Keratinocyte (primary cell): ENCODE measurements at regions not wholly inside any gene's neighbourhood (a gene's known extent, or its start where the extent isn't known, plus 50 kb on each side); places are given as distances from the start of the nearest gene placed in this dataset.

ENCODE experiments used
- DNase-seq: peaks from one replicate; pipeline ENCODE4 v3.0.0-alpha.2; 2011; ENCODE audit warnings: low read depth, missing footprints, low spot score
- FAIRE-seq: peaks from 2 replicates; lab custom pipeline; 2011; peaks lifted over from hg19 to GRCh38; lab: Jason Lieb, UNC
- H2AFZ ChIP-seq: 2 replicates; pipeline ENCODE4 v1.6.0; 2012; ENCODE audit warnings: low read length, control low read depth, inconsistent platforms; ENCODE audit not compliant: control insufficient read depth
- H3K27ac ChIP-seq: 2 replicates; pipeline ENCODE4 v1.5.1; 2011; ENCODE audit warnings: low read length; ENCODE audit not compliant: control insufficient read depth, insufficient read depth
- H3K27me3 ChIP-seq: 3 replicates; pipeline ENCODE4 v1.6.0; 2011; ENCODE audit warnings: low read length; ENCODE audit not compliant: control insufficient read depth, insufficient read depth; ENCODE audit errors: extremely low read depth
- H3K36me3 ChIP-seq, 2 experiments: 2 replicates in 1 of 2; 3 replicates in 1 of 2; pipeline ENCODE4 v1.5.1; 2011; ENCODE audit warnings: low read length in 2 of 2, mild to moderate bottlenecking in 1 of 2; ENCODE audit not compliant: control insufficient read depth in 2 of 2, insufficient read depth in 2 of 2; ENCODE audit errors: extremely low read depth in 1 of 2
- H3K4me1 ChIP-seq: 3 replicates; pipeline ENCODE4 v1.5.1; 2011; ENCODE audit warnings: low read length; ENCODE audit not compliant: control insufficient read depth, insufficient read depth; ENCODE audit errors: extremely low read depth
- H3K4me2 ChIP-seq: 3 replicates; pipeline ENCODE4 v1.6.0; 2011; ENCODE audit warnings: low read depth, low read length; ENCODE audit not compliant: control insufficient read depth, insufficient read depth; ENCODE audit errors: extremely low read depth
- H3K4me3 ChIP-seq, 3 experiments: fragments of 200-600 bp in 1 of 3; sonication (generic) in 1 of 3; 2 replicates in 2 of 3; 3 replicates in 1 of 3; pipeline ENCODE4 v1.5.1; 2011 to 2016; ENCODE audit warnings: low read length in 3 of 3, mild to moderate bottlenecking in 3 of 3, control low read depth in 2 of 3, inconsistent platforms in 1 of 3, low read depth in 1 of 3, mixed read lengths in 1 of 3, mixed run types in 1 of 3, moderate library complexity in 1 of 3; ENCODE audit not compliant: control insufficient read depth in 2 of 3, insufficient read depth in 2 of 3; ENCODE audit errors: extremely low read depth in 1 of 3
- H3K79me2 ChIP-seq: 2 replicates; pipeline ENCODE4 v1.6.0; 2012; ENCODE audit warnings: low read length; ENCODE audit not compliant: control insufficient read depth, insufficient read depth
- H3K9ac ChIP-seq: 3 replicates; pipeline ENCODE4 v1.6.0; 2011; ENCODE audit warnings: low read length; ENCODE audit not compliant: control insufficient read depth, insufficient read depth; ENCODE audit errors: extremely low read depth
- H3K9me1 ChIP-seq: 3 replicates; pipeline ENCODE4 v1.6.0; 2011; ENCODE audit warnings: low read length; ENCODE audit not compliant: control insufficient read depth, insufficient read depth; ENCODE audit errors: extremely low read depth
- H3K9me3 ChIP-seq: 2 replicates; pipeline ENCODE4 v1.5.1; 2012; ENCODE audit warnings: low read depth, low read length; ENCODE audit not compliant: control insufficient read depth
- H4K20me1 ChIP-seq: 3 replicates; pipeline ENCODE4 v1.6.0; 2011; ENCODE audit warnings: low read length; ENCODE audit not compliant: control insufficient read depth, insufficient read depth; ENCODE audit errors: extremely low read depth
- EZH2 ChIP-seq: IDR thresholded peaks from one replicate; pipeline ENCODE4 v1.6.1; 2012; ENCODE audit warnings: inconsistent platforms, mild to moderate bottlenecking, low read length, moderate library complexity
- dilution Hi-C: fragments of 300-500 bp; cut with MboI; formaldehyde crosslinking; loops from one replicate; pipeline ENCODE4 v1.7.0; 2020; ENCODE audit warnings: low sequenced_read_pairs; ENCODE audit not compliant: extremely low pct_ligation_motif_present
- TF ChIP-seq, protein P1 (sequence below), 3 experiments: IDR thresholded peaks in 1 of 3; conservative IDR thresholded peaks in 1 of 3; optimal IDR thresholded peaks in 1 of 3; 2 replicates in 2 of 3; 3 replicates in 1 of 3; pipeline versions ENCODE3 to v1.5.1; 2011; ENCODE audit warnings: low read length in 3 of 3, mild to moderate bottlenecking in 3 of 3, moderate library complexity in 2 of 3, control low read depth in 1 of 3, inconsistent platforms in 1 of 3; ENCODE audit not compliant: insufficient read depth in 2 of 3; ENCODE audit errors: extremely low read depth in 1 of 3

DNA sequence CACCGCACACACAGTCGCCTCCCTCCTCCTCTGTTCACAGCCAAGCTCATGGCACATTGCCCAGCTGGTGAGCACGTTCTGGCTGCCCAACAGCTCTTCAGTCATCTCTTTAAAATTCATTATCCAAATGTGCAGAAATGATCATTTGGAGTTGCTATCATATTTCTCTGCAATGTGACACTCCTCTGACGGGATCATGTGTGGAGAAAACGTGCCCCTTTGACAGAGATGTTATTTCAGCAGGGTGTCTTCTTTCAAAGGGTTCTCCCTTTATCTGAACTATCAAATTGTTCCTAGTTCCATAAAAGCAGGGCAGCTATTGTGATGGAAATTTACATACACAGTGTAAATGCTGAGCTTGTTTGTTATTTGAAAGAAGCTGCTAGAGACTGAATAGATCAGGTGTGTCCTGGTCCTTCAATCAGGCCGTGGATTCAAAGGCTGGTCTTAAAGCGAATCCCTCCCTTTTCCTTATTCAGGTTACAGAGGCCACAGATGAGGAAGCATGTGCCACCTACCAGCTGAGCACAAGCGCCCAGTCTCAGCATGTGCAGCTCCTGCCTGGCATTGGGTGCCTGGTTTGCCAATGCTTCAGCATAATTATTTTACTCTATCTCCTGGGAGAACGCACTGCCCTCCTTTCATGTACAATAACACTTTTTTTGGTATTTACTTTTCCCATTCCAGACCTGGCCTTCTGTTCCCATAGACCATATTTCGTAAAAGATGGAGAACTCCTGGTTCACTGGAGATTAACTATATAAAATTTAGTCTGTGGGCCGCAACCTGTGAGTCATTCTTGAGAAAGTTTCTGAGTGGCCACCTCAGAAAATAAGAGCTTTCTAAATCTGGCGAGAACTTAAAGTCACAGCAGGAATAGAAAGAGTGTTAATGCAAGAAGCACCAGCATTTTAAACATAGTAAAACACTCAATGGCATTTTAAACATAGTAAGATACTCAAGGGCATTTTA lies 433.7 kb downstream of the ENC1 start:
- H3K9ac ChIP-seq: no peak overlapping the region
- peak overlapping the region; percentile 54 for H3K4me2 ChIP-seq
- no peak overlapping the region for H3K27ac ChIP-seq
- H3K4me3 ChIP-seq: no peak overlapping the region
- no peaks in the 10 kb centered on the region for H4K20me1 ChIP-seq
- no peaks in the 10 kb centered on the region for H3K9me3 ChIP-seq
- H3K79me2 ChIP-seq: no peaks in the 10 kb centered on the region
- DNase-seq (no peak), FAIRE-seq (peak; percentile 94)
- H3K9me1 ChIP-seq: no peaks in the 10 kb centered on the region
- dilution Hi-C loops: no loop called here
- H3K27me3 ChIP-seq: no peaks in the 10 kb centered on the region
- no peaks in the 10 kb centered on the region for H3K36me3 ChIP-seq
- peaks cover 18% of the 10 kb centered on the region for H3K4me1 ChIP-seq
- H2AFZ ChIP-seq: no peak overlapping the region
- no peak for TF ChIP-seq EZH2
- TF ChIP-seq, protein P1, sequence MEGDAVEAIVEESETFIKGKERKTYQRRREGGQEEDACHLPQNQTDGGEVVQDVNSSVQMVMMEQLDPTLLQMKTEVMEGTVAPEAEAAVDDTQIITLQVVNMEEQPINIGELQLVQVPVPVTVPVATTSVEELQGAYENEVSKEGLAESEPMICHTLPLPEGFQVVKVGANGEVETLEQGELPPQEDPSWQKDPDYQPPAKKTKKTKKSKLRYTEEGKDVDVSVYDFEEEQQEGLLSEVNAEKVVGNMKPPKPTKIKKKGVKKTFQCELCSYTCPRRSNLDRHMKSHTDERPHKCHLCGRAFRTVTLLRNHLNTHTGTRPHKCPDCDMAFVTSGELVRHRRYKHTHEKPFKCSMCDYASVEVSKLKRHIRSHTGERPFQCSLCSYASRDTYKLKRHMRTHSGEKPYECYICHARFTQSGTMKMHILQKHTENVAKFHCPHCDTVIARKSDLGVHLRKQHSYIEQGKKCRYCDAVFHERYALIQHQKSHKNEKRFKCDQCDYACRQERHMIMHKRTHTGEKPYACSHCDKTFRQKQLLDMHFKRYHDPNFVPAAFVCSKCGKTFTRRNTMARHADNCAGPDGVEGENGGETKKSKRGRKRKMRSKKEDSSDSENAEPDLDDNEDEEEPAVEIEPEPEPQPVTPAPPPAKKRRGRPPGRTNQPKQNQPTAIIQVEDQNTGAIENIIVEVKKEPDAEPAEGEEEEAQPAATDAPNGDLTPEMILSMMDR (optimal IDR thresholded peaks at IDR 0.05 in 1 of 3, IDR thresholded peaks at IDR 0.05 in 1 of 3, conservative IDR thresholded peaks at IDR 0.05 in 1 of 3; ENCODE audit: extremely low read depth in 1 of 3, insufficient read depth in 2 of 3, low read length in 3 of 3): no peak

GRCh38 chr5:74205767-74206578 lies 434.6 kb downstream of the ENC1 start:
- FAIRE-seq (no peak), DNase-seq (no peak)
- Histone ChIP-seq H3K4me3 (no peak overlapping the region), H3K4me2 (peak overlapping the region; percentile 54), H3K27ac (no peak overlapping the region), H4K20me1 (no peaks in the 10 kb centered on the region), H3K9me3 (no peaks in the 10 kb centered on the region), H3K4me1 (peaks cover 27% of the 10 kb centered on the region), H3K9ac (no peak overlapping the region), H2AFZ (peak overlapping the region; percentile 48), H3K36me3 (no peaks in the 10 kb centered on the region), H3K79me2 (no peaks in the 10 kb centered on the region), H3K9me1 (no peaks in the 10 kb centered on the region), H3K27me3 (no peaks in the 10 kb centered on the region)
- TF ChIP-seq, protein P1 (optimal IDR thresholded peaks at IDR 0.05 in 1 of 3, IDR thresholded peaks at IDR 0.05 in 1 of 3, conservative IDR thresholded peaks at IDR 0.05 in 1 of 3; ENCODE audit: extremely low read depth in 1 of 3, insufficient read depth in 2 of 3, low read length in 3 of 3): no peak
- TF ChIP-seq EZH2: no peak
- dilution Hi-C loops: no loop called here
